Astrocyte (in vitro differentiated cells and primary cell): ENCODE measurements at regions not wholly inside any gene's neighbourhood (a gene's known extent, or its start where the extent isn't known, plus 50 kb on each side); places are given as distances from the start of the nearest gene placed in this dataset.

ENCODE experiments used
- DNase-seq: peaks from one replicate; pipeline ENCODE4 v3.0.0-alpha.2; 2010; ENCODE audit warnings: low read depth
- FAIRE-seq: peaks from 2 replicates; lab custom pipeline; 2011; peaks lifted over from hg19 to GRCh38; lab: Jason Lieb, UNC
- H2AFZ ChIP-seq: 2 replicates; pipeline ENCODE4 v1.6.0; 2012; ENCODE audit warnings: low read depth, low read length, inconsistent platforms
- H3K27ac ChIP-seq: 2 replicates; pipeline ENCODE4 v1.5.1; 2011; ENCODE audit warnings: low read depth, low read length, inconsistent platforms
- H3K27me3 ChIP-seq: 2 replicates; pipeline ENCODE4 v1.6.0; 2011; ENCODE audit warnings: low read length, inconsistent platforms; ENCODE audit not compliant: insufficient read depth
- H3K36me3 ChIP-seq: 2 replicates; pipeline ENCODE4 v1.5.1; 2011; ENCODE audit warnings: low read length, inconsistent platforms; ENCODE audit not compliant: insufficient read depth
- H3K4me1 ChIP-seq: 2 replicates; pipeline ENCODE4 v1.5.1; 2011; ENCODE audit warnings: low read length, inconsistent platforms; ENCODE audit not compliant: insufficient read depth
- H3K4me2 ChIP-seq: 2 replicates; pipeline ENCODE4 v1.6.0; 2012; ENCODE audit warnings: low read length, inconsistent platforms
- H3K4me3 ChIP-seq: 2 replicates; pipeline ENCODE4 v1.5.1; 2011; ENCODE audit warnings: low read depth, mild to moderate bottlenecking, low read length, inconsistent platforms; ENCODE audit not compliant: insufficient read depth
- H3K79me2 ChIP-seq: 2 replicates; pipeline ENCODE4 v1.6.0; 2012; ENCODE audit warnings: mild to moderate bottlenecking, low read length, inconsistent platforms; ENCODE audit not compliant: insufficient read depth
- H3K9ac ChIP-seq: 2 replicates; pipeline ENCODE4 v1.6.0; 2012; ENCODE audit warnings: mild to moderate bottlenecking, low read length, inconsistent platforms
- H3K9me3 ChIP-seq: 2 replicates; pipeline ENCODE4 v1.5.1; 2012; ENCODE audit warnings: low read depth, mild to moderate bottlenecking, low read length, inconsistent platforms; ENCODE audit not compliant: insufficient read depth
- H4K20me1 ChIP-seq: 2 replicates; pipeline ENCODE4 v1.6.0; 2012; ENCODE audit warnings: low read length, inconsistent platforms; ENCODE audit not compliant: insufficient read depth
- H3K27ac Mint-ChIP-seq: one replicate; pipeline ENCODE4 v1.8.0; 2021; ENCODE audit warnings: mild to moderate bottlenecking, mixed read lengths; ENCODE audit not compliant: unreplicated experiment
- H3K27me3 Mint-ChIP-seq: one replicate; pipeline ENCODE4 v1.8.0; 2021; ENCODE audit warnings: low read depth, mixed read lengths; ENCODE audit not compliant: unreplicated experiment
- H3K36me3 Mint-ChIP-seq: one replicate; pipeline ENCODE4 v1.8.0; 2021; ENCODE audit warnings: low read depth, mixed read lengths; ENCODE audit not compliant: unreplicated experiment
- H3K4me1 Mint-ChIP-seq: one replicate; pipeline ENCODE4 v1.8.0; 2021; ENCODE audit warnings: low read depth, mixed read lengths; ENCODE audit not compliant: unreplicated experiment
- H3K4me3 Mint-ChIP-seq: one replicate; pipeline ENCODE4 v1.8.0; 2021; ENCODE audit warnings: mild to moderate bottlenecking, moderate library complexity, mixed read lengths; ENCODE audit not compliant: unreplicated experiment
- H3K9me3 Mint-ChIP-seq: one replicate; pipeline ENCODE4 v1.8.0; 2021; ENCODE audit warnings: mild to moderate bottlenecking, mixed read lengths; ENCODE audit not compliant: unreplicated experiment
- EZH2 ChIP-seq: IDR thresholded peaks from 2 replicates; pipeline ENCODE4 v1.6.1; 2012; ENCODE audit warnings: mild to moderate bottlenecking, low read length, inconsistent platforms; ENCODE audit not compliant: insufficient read depth
- TF ChIP-seq, protein P1 (sequence below): IDR thresholded peaks from 2 replicates; pipeline ENCODE4 v1.5.1; 2011; ENCODE audit warnings: low read depth, mild to moderate bottlenecking, inconsistent platforms, low read length, moderate library complexity; ENCODE audit not compliant: insufficient read depth

- FAIRE-seq: no peak
Measured at GRCh38 chr10:78619896-78620295, 448.9 kb upstream of the ZMIZ1 start.

GRCh38 chr10:78620985-78621799 is 447.6 kb upstream of the ZMIZ1 start:
- H4K20me1 ChIP-seq: no peaks in the 10 kb centered on the region
- H2AFZ ChIP-seq: no peak overlapping the region
- no peak overlapping the region for H3K27ac Mint-ChIP-seq
- H3K36me3 Mint-ChIP-seq: no peaks in the 10 kb centered on the region
- no peak overlapping the region for H3K4me3 Mint-ChIP-seq
- peaks cover 6% of the 10 kb centered on the region for H3K9me3 Mint-ChIP-seq
- H3K27me3 ChIP-seq: peaks cover 6% of the 10 kb centered on the region
- H3K36me3 ChIP-seq: no peaks in the 10 kb centered on the region
- FAIRE-seq: no peak
- H3K4me2 ChIP-seq: no peak overlapping the region
- TF ChIP-seq, protein P1, sequence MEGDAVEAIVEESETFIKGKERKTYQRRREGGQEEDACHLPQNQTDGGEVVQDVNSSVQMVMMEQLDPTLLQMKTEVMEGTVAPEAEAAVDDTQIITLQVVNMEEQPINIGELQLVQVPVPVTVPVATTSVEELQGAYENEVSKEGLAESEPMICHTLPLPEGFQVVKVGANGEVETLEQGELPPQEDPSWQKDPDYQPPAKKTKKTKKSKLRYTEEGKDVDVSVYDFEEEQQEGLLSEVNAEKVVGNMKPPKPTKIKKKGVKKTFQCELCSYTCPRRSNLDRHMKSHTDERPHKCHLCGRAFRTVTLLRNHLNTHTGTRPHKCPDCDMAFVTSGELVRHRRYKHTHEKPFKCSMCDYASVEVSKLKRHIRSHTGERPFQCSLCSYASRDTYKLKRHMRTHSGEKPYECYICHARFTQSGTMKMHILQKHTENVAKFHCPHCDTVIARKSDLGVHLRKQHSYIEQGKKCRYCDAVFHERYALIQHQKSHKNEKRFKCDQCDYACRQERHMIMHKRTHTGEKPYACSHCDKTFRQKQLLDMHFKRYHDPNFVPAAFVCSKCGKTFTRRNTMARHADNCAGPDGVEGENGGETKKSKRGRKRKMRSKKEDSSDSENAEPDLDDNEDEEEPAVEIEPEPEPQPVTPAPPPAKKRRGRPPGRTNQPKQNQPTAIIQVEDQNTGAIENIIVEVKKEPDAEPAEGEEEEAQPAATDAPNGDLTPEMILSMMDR: no peak
- no peak for TF ChIP-seq EZH2
- H3K4me1 ChIP-seq: peaks cover 11% of the 10 kb centered on the region
- H3K27me3 Mint-ChIP-seq: peaks cover 52% of the 10 kb centered on the region
- H3K9me3 ChIP-seq: no peaks in the 10 kb centered on the region
- H3K79me2 ChIP-seq: no peaks in the 10 kb centered on the region
- no peak overlapping the region for H3K27ac ChIP-seq
- peak; percentile 33 for DNase-seq
- H3K4me1 Mint-ChIP-seq: peaks cover 14% of the 10 kb centered on the region
- H3K9ac ChIP-seq: no peak overlapping the region
- H3K4me3 ChIP-seq: no peak overlapping the region

More at GRCh38 chr10:78619896-78620295, 448.9 kb upstream of the ZMIZ1 start:
- H2AFZ ChIP-seq: no peak overlapping the region
- no peak for DNase-seq
- H4K20me1 ChIP-seq: no peaks in the 10 kb centered on the region
- no peak overlapping the region for H3K27ac ChIP-seq
- Mint-ChIP-seq H3K4me3 (no peak overlapping the region), H3K27ac (no peak overlapping the region), H3K27me3 (peaks cover 57% of the 10 kb centered on the region), H3K4me1 (peaks cover 14% of the 10 kb centered on the region), H3K9me3 (peaks cover 6% of the 10 kb centered on the region), H3K36me3 (peaks cover 4% of the 10 kb centered on the region)
- H3K9me3 ChIP-seq: no peaks in the 10 kb centered on the region
- peaks cover 11% of the 10 kb centered on the region for H3K4me1 ChIP-seq
- peaks cover 15% of the 10 kb centered on the region for H3K27me3 ChIP-seq
- no peak for TF ChIP-seq EZH2
- H3K4me2 ChIP-seq: no peak overlapping the region
- no peak overlapping the region for H3K4me3 ChIP-seq
- H3K36me3 ChIP-seq: no peaks in the 10 kb centered on the region
- no peaks in the 10 kb centered on the region for H3K79me2 ChIP-seq
- no peak overlapping the region for H3K9ac ChIP-seq

DNA sequence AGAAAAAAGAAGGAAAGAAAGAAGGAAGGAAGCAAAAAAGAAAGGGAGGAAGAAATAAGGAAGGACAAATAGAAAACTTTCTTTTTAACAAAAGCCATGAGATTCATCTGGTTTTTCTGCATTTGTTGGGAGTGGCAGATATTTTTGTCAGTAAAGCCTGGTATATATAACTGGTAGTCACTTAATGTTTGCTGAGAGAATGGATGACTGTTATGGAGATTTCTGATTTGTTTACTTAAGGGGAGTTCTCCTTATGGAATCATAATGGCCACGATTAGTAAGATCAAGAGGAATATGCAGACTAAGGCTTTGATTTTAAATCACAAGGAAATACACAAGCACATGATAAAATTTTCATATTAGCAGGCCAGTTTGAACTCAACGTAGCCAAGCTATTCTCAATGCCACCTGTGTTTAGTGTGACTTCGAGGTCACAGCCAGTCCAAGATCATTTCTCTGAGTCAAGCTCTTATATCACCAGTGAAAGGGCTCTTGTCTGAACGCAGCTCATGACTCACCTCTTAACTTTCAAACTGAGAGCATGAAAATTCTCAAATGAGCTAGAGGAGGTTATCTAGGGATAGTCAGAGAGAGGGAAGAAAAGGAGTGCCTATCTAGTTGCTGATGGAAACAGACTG is 445.1 kb upstream of the ZMIZ1 start:
- Mint-ChIP-seq H3K36me3 (no peaks in the 10 kb centered on the region), H3K27me3 (peaks cover 54% of the 10 kb centered on the region), H3K4me3 (no peak overlapping the region), H3K27ac (no peak overlapping the region), H3K9me3 (peaks cover 6% of the 10 kb centered on the region), H3K4me1 (peaks cover 17% of the 10 kb centered on the region)
- H3K27me3 ChIP-seq: no peaks in the 10 kb centered on the region
- peak overlapping the region; percentile 27 for H3K27ac ChIP-seq
- TF ChIP-seq, protein P1: no peak
- no peak for TF ChIP-seq EZH2
- no peak overlapping the region for H3K9ac ChIP-seq
- H3K4me3 ChIP-seq: no peak overlapping the region
- peak; percentile 94 for DNase-seq
- FAIRE-seq: peak; percentile 83
- peak overlapping the region; percentile 36 for H3K4me2 ChIP-seq
- no peaks in the 10 kb centered on the region for H3K9me3 ChIP-seq
- H4K20me1 ChIP-seq: no peaks in the 10 kb centered on the region
- H2AFZ ChIP-seq: no peak overlapping the region
- H3K79me2 ChIP-seq: no peaks in the 10 kb centered on the region
- peaks cover 11% of the 10 kb centered on the region for H3K4me1 ChIP-seq
- H3K36me3 ChIP-seq: no peaks in the 10 kb centered on the region
